Nucleus accumbens (tissue), 56 donors: ENCODE measurements at regions not wholly inside any gene's neighbourhood (a gene's known extent, or its start where the extent isn't known, plus 50 kb on each side); places are given as distances from the start of the nearest gene placed in this dataset.
"Not testable (repeated sequence)": the region's sequence is repeated elsewhere in the genome, so short reads cannot be mapped to it uniquely, and the experiment has no call there.

Source experiments
- DNase-seq, 56 donors: peaks; one replicate each; lab custom pipeline; 2025; lab: John Stamatoyannopoulos, UW

DNA sequence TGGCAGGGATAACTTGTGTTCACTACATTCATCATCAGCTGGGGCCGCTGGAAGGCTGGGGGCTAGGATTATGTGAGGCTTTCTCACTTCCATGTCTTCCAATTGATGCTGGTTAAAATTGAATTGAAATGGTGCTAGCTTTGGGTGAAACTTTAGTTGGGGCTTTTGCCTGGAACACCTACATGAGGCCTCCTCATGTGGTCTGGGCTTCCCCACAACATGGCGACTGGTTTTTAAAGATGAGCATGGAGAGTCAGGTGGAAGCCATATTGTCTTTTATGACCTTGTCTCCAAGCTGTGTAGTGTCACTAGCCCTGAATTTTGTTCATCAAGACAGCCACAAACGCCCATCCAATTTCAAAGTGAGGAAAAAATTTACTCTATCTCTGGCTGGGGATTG, 1033.9 kb downstream of the TYW1 start:
- no peak for DNase-seq

DNA sequence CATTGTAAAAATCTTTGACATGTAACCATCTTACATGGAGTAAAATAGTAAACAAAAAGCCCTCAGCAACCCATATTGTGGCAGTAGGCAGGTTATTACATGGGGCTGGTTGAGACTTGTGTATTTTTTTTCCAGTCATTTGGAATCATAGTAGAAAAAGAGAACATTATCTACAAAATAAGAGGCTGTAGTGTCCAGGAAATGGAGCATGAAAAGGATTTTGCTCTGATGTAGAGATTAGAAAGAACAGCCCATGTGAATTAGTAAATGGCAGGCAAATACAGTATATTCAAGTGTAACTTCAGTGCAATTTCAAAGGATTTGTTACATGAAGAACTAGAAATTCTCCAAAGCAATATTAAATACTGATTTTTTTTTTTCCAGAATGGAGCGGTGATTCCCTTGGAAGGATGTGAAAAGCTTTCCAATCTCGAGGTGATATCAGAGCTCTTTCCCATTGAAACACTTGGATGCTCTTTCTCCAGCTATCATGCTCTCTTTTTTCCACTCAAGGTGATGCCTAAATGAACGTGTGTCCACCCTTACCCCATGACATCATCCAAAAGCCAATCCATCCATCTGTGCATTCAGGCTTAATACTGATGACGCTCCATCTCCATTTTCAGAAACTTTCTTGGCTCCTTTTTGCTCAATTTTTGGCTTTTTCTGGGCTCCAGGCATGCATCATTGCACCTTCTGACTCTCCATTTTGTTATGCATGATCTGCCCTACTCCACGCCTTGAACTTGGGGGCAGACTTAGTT, 1034.7 kb downstream of the TYW1 start:
- DNase-seq: no peak

DNA sequence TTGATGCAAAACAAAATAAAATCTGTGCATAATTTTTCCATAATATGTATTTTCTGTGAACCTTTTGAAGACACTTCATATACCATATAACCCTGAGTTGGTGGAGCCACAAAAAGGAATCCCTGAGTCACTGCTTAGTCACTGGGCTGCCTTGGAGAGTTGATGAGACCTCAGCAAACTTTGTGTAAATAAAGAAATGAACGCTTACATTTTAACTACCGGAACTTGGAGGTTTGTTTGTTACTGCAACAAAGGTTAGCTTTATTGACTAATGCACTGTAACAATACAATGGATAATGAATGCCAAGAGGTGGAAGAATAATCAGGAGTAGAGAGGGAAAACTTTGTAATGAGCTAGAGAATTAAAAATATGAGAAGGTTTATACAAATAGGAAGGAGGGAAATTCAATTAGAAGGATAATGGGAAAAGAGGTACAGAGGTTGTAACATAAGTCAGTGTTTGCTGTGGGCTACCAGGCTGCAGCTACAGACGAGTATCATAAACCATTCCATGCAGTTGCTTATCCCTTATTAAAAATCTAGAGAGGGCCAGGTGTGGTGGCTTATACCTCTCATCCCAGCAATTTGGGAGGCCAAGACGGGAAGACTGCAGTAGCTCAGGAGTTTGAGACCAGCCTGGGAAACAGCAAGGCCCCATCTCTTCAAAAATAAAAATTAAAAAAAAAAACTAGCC, 1042.1 kb downstream of the TYW1 start:
- DNase-seq: no peak

DNA sequence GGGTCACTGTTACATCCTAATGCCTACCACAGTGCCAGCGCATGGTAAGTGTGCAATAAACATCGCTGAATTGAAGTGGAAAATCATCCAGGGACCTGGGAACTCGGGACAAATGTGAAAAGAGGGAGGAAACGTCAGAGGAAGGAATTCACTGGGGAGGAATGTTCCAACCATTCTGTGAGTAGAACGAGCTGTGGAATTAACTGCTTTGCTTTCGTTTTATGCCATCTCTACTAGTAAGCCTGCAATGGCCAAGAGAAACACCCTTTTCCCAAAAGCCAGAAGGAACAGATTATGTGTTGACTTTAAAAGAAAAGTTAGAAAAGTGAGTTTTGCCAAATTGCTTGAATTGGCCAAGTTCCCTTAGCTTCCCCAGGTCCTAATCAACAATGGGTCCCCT, 1044.9 kb downstream of the TYW1 start:
- no peak for DNase-seq

DNA sequence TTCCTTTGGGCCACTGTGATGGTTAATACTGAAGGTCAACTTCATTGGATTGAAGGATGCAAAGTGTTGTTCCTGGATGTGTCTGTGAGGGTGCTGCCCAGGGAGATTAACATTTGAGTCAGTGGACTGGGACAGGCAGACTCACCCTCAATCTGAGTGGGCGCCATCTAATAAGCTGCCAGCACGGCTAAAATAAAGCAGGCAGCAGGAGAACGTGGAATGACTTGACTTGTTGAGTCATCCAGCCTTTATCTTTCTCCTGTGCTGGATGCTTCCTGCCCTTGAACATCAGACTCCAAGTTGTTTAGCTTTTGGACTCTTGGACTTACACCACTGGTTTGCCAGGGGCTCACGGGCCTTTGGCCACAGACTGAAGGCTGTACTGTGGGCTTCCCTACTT, 1046.9 kb downstream of the TYW1 start:
- no peak for DNase-seq

DNA sequence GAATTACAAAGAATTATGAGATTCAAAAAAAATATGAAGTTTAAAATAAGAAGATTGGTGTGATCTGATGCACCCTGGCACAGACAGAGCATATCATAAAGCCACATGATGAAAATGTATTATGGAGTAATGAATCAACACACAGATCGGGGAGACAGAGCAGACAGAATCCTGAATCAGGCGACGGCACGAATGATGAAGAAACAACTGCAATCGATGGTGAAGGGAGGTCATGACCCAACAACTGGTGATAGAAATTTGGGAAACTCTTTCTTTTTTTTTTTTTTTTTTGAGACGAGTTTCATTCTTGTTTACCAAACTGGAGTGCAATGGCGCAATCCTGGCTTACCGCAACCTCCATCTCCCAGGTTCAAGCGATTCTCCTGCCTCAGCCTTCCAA, 1054.0 kb downstream of the TYW1 start:
- DNase-seq: no peak

DNA sequence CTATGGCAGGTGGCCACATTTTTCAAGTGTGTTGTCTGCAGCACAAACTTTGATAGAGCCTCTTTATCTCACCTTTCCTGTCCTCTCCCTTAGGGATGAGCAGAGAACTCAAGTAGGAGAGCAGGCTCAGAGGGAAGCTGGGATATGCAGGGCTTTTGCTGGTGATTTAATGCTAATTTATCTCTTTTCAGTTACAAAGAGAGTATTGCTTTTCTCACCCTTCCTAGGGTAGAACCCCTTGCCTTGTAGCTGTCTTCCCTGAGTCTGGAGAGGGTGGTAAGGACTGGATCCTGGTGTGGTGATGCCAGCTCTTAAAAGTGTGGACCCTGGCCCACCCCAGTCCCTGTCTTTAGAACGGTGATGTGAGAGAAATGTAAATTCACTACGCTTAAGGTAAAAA, 1061.4 kb downstream of the TYW1 start:
- DNase-seq: no peak

DNA sequence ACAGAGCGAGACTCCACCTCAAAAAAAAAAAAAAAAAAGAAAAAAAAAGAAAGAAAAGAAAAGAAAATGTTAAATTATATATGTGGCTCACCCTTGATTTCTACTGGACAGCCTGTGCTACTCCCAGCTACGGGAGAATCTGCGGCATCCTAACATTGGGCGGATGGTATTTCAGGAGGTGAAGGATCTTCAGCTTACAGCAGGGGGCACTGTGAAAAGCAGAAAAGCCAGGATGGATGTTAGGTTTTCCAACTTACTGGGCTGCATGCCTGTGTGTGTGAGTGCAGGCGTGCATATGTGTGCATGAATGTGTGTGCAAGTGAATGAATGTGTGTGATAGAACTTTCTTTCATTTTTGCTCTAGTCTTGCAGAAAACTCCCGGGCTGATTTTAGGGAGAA, 1066.5 kb downstream of the TYW1 start:
- DNase-seq: peak in 2 of 56 donors; percentile 1 to 8

DNA sequence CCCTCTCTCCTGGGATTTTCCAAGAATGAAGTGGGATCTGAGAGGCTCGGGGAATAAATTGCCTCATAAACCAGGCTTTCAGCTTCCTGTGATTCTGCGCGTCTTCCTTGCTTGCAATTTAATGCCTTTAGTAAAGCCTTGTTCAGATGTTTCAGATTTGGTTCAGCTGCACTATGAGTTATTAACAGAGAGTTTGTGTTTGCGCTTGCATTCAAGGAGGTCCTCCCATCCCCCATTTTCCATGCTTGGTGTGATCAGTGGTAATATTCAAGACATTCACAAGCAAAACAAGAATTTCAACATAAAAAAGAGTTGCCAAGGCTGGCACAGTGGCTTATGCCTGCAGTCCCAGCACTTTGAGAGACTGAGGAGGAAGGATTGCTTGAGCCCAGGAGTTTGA, 1068.9 kb downstream of the TYW1 start:
- no peak for DNase-seq

DNA sequence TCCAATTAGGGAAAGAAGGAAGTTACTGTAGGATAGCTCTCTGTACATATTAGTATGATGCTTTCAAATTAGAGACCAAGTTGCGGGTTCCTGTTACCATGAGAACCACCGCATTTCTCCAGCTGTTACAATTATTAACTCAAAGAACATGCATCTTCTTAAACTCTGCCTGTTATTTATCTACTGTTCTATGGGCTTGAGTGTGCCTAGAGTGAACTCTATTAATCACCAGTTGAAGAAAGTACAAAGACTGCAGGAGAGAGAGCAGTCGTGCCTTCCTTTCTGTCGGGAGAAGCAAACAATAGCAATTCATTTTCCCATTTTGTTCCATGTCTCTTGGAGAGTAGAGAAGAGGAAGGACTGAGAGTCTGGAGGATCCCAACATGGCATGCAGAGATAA, 1071.2 kb downstream of the TYW1 start:
- no peak for DNase-seq

DNA sequence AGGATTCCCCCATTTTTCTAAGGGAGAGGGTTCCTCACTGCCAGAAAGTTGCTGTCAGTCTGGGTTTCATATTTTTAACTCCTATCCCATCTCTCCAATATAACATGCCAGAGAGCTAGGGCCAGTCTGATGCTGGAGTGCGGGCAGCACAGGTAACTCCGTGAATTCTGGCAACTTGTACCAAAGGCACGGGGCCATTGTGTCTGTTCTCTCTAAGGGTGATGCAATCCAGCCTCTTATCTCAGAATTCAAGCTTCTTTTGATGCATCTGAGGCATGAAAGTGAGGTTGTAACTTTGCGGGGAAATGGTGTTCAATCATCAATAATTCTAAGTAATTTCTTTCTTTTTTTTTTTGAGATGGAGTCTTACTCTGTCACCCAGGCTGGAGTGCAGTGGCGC, 1074.4 kb downstream of the TYW1 start:
- no peak for DNase-seq

DNA sequence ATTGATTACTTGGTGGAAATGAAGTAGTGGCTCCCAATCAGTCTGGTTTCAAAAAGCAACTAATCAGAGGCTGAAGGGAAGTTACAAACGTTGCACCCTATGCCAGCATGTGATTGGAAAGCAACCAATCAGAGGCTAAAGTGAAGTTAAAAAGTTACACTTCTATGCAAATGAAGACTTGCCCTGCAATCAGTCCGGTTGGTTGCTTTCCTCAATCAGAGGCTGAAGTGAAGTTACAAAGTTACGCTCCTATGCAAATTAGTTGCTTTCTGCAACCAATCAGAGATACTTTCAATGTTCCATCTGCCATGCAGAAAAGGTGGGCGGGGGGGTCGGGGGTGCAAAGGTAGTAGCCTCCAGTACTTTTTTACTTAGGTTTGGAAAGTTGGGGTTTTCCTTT, 1077.1 kb downstream of the TYW1 start:
- no peak for DNase-seq

DNA sequence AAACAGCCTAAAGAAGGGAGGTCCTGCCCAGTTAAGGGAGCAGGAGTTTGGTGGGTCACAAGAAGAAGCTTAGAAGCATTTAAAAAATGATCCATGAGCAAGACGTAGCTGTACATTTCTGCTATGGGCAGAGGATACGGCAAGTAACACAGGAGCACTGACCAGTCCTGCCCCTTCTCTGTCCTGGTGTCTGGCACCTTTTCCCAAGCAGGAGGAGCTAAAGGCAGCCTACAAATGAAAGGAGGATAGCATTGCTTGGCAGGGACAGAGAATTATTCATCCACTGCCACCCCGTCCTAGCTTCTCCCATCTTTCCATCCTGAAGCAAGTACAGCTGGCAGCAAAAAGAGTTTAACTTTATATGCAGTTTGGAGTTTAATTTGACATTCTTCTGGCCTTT, 1077.6 kb downstream of the TYW1 start:
- no peak for DNase-seq

DNA sequence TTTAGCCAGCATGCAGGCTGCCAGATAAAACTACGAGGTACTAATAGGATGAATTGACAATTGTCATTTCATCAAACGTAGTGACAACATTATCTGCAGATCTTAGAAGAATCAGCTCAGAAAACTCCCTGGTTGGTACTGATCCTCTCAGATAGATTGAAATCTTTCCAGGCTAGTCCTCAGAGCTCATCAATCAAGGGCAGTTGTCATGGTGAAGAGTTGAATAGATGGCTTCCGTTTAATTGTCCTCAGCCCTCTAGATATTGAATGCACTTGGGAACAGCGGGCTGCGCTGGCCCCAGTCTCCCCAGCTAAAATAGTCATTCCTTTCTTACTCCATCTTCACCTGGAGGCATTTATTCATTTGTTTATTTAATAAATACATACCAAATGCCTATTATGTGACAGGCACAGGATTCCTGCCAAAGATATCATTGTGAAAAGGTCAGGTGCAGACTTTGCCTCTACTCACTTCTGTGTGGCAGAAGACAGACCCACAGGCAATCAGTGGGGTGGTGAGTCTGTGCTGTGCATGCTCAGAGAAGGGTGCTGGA, 1081.6 kb downstream of the TYW1 start:
- DNase-seq: no peak

DNA sequence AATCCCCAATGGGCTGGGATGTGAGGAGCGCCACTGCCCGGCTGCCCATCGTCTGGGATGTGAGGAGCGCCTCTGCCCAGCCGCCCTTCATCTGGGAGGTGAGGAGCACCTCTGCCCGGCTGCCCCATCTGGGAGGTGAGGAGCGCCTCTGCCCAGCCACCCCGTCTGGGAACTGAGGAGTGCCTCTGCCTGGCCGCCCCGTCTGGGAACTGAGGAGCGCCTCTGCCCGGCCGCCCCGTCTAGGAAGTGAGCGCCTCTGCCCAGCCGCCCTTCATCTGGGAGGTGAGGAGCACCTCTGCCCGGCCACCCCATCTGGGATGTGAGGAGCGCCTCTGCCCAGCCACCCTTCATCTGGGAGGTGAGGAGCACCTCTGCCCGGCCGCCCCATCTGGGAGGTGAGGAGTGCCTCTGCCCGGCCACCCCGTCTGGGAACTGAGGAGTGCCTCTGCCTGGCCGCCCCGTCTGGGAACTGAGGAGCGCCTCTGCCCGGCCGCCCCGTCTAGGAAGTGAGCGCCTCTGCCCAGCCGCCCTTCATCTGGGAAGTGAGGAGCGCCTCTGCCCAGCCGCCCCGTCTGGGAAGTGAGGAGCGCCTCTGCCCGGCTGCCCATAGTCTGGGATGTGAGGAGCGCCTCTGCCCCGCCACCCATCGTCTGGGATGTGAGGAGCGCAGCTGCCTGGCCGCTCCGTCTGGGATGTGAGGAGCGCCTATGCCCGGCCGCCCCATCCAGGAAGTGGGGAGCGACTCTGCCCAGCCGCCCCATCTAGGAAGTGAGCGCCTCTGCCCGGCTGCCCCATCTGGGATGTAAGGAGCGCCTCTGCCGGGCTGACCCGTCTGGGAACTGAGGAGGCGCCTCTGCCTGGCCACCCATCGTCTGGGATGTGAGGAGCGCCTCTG, 1085.7 kb downstream of the TYW1 start:
- DNase-seq: not testable (repeated sequence)

DNA sequence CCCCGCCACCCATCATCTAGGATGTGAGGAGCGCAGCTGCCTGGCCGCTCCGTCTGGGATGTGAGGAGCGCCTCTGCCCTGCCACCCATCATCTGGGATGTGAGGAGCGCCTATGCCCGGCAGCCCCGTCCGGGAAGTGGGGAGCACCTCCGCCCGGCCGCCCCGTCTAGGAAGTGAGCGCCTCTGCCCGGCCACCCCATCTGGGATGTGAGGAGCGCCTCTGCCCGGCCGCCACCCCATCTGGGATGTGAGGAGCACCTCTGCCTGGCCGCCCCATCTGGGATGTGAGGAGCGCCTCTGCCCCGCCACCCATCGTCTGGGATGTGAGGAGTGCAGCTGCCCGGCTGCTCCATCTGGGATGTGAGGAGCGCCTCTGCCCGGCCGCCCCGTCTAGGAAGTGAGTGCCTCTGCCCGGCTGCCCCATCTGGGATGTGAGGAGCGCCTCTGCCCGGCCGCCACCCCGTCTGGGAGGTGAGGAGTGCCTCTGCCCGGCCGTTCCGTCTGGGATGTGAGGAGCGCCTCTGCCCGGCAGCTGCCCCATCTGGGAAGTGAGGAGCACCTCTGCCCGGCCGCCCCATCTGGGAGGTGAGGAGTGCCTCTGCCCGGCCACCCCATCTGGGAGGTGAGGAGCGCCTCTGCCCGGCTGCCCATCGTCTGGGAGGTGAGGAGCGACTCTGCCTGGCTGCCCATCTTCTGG, 1086.5 kb downstream of the TYW1 start:
- not testable (repeated sequence) for DNase-seq

DNA sequence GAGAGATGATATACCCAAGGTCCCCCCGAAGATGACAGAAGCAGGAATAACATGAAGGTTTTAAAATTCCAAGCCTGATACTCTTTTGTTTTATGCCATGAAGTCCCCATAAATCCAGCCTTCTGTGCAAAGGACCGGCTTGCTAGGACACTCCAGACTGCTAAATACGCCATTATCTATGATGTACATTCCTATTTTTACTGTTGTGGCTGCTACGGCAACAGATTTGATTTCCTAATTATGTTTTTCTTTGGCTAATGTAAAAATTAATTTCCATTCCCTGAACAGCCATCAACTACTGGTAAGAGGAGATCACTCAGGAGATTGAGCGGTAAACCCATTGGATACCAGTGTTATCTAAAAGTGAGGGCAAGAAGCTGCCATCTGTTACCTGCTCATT, 1090.8 kb downstream of the TYW1 start:
- no peak for DNase-seq

DNA sequence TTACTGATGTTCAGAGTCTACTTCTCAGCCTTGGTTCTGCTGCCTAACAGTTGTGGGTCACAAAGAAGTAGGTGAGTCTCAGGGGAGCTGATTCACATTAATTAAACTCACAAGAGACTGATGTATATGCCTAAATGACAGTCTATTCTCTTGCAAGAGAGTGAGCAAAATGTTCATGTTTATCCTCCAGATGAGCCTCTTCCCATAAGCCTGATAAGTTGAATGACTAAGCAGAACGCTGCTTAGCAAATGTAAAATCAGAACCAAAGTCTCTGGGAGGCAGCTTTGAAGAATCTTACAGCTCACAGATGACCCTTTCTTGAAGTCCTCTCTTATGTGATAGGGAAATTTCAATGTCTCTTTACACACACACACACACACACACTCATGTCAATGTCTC, 1092.2 kb downstream of the TYW1 start:
- DNase-seq: no peak

DNA sequence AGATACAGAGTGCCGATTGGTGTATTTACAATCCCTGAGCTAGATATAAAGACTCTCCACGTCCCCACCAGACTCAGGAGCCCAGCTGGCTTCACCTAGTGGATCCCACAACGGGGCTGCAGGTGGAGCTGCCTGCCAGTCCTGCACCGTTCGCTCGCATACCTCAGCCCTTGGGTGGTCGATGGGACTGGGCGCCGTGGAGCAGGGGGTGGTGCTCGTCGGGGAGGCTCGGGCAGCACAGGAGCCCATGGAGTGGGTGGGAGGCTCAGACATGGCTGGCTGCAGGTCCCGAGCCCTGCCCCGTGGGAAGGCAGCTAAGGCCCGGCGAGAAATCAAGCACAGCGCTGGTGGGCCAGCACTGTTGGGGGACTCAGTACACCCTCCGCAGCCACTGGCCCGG, 1093.6 kb downstream of the TYW1 start:
- DNase-seq: not testable (repeated sequence)

DNA sequence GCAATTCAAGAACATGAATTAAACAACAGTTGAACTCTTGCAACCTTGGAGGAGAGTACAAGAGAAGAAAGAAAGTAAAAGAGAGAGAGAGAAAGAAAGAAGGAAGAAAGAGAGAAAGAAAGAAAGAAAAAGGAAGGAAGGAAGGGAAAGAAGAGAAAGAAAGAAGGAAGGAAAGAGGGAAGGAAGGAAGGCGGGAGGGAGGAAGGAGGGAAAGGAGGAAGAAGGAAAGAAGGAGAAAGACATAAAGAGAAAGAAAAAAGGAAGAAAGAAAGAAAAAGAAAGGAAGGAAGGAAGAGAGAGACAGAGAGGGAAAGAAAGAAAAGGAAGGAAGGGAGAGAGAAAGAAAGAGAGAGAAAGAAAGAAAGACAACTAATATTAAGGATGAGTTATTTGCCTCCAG, 1106.7 kb downstream of the TYW1 start:
- no peak for DNase-seq
